IMR-90 (cell line): ENCODE measurements at regions not wholly inside any gene's neighbourhood (a gene's known extent, or its start where the extent isn't known, plus 50 kb on each side); places are given as distances from the start of the nearest gene placed in this dataset.
A peak's percentile ranks its signal among the peaks of the same experiment; 100 is the strongest.

Experiments
- ATAC-seq: fragments of 200-7000 bp; cut with Tn5 transposase; 2 replicates; pipeline ENCODE4 v1.9.1; 2020; ENCODE audit warnings: low read depth, mild to moderate bottlenecking, moderate library complexity
- BruUV-seq: library from RNA; stranded (reverse); fragments of 400-500 nt; replicated peaks from 2 replicates; lab custom pipeline; 2021; lab: Mats Ljungman, UMichigan
- CTCF ChIA-PET: fragments of 300-600 bp; formaldehyde crosslinking; extraction: SDS; loops from one replicate; lab custom pipeline; 2021; ENCODE audit warnings: antibody characterized with exemption; lab: Yijun Ruan, JAX
- POLR2A ChIA-PET: fragments of 300-600 bp; sonication (Branson Sonifier 250); formaldehyde crosslinking; loops from one replicate; lab custom pipeline; 2022; ENCODE audit warnings: antibody characterized with exemption; ENCODE audit not compliant: unreplicated experiment; lab: Charles Lee
- DNase-seq: peaks from one replicate; pipeline ENCODE4 v3.0.0; 2013
- H2AFZ ChIP-seq: replicated peaks from 2 replicates; pipeline ENCODE3; 2013; ENCODE audit warnings: low read length, mild to moderate bottlenecking; ENCODE audit not compliant: poor library complexity
- H2AK5ac ChIP-seq: 2 replicates; pipeline ENCODE4 v1.6.1; 2013; ENCODE audit warnings: low read depth, low read length, inconsistent platforms
- H2AK9ac ChIP-seq: replicated peaks from 2 replicates; pipeline ENCODE3; 2013; ENCODE audit warnings: mild to moderate bottlenecking, low read depth, low read length, moderate library complexity; ENCODE audit not compliant: poor library complexity
- H2BK120ac ChIP-seq: 2 replicates; pipeline ENCODE4 v1.6.1; 2013; ENCODE audit warnings: low read depth, low read length, inconsistent platforms
- H2BK15ac ChIP-seq: 3 replicates; pipeline ENCODE4 v1.6.1; 2013; ENCODE audit warnings: low read depth, low read length, inconsistent platforms
- H2BK20ac ChIP-seq: 2 replicates; pipeline ENCODE4 v1.6.1; 2013; ENCODE audit warnings: low read depth, mild to moderate bottlenecking, inconsistent platforms, low read length, moderate library complexity
- H2BK5ac ChIP-seq: 2 replicates; pipeline ENCODE4 v1.6.1; 2013; ENCODE audit warnings: mild to moderate bottlenecking, low read depth, low read length, inconsistent platforms; ENCODE audit not compliant: poor library complexity, severe bottlenecking
- H3K14ac ChIP-seq: replicated peaks from 2 replicates; pipeline ENCODE4 v1.6.1; 2013; ENCODE audit warnings: low read depth, low read length, inconsistent platforms
- H3K18ac ChIP-seq: 2 replicates; pipeline ENCODE4 v1.6.1; 2013; ENCODE audit warnings: low read depth, low read length, control low read depth
- H3K23ac ChIP-seq: 2 replicates; pipeline ENCODE4 v1.6.1; 2013; ENCODE audit warnings: low read depth, low read length, inconsistent platforms
- H3K27ac ChIP-seq: 2 replicates; pipeline ENCODE4 v1.5.1; 2013; ENCODE audit warnings: mild to moderate bottlenecking, control low read depth, low read length; ENCODE audit not compliant: insufficient read depth
- H3K27me3 ChIP-seq: 2 replicates; pipeline ENCODE4 v1.6.1; 2013; ENCODE audit warnings: low read length; ENCODE audit not compliant: control insufficient read depth, insufficient read depth
- H3K36me3 ChIP-seq: 2 replicates; pipeline ENCODE4 v1.6.1; 2013; ENCODE audit warnings: low read length, mixed read lengths; ENCODE audit not compliant: control insufficient read depth, insufficient read depth
- H3K4ac ChIP-seq: 2 replicates; pipeline ENCODE4 v1.6.1; 2013; ENCODE audit warnings: low read depth, low read length, inconsistent platforms
- H3K4me1 ChIP-seq: 2 replicates; pipeline ENCODE4 v1.6.1; 2013; ENCODE audit warnings: low read length, mixed read lengths; ENCODE audit not compliant: control insufficient read depth, insufficient read depth
- H3K4me2 ChIP-seq: 2 replicates; pipeline ENCODE4 v1.6.1; 2013; ENCODE audit warnings: low read depth, mild to moderate bottlenecking, control low read depth, low read length, moderate library complexity
- H3K4me3 ChIP-seq: 2 replicates; pipeline ENCODE4 v1.5.1; 2013; ENCODE audit warnings: low read depth, mild to moderate bottlenecking, control low read depth, low read length, moderate library complexity; ENCODE audit not compliant: insufficient read depth
- H3K56ac ChIP-seq: 2 replicates; pipeline ENCODE4 v1.6.1; 2013; ENCODE audit warnings: low read length, inconsistent platforms; ENCODE audit not compliant: insufficient read depth; ENCODE audit errors: extremely low read depth
- H3K79me1 ChIP-seq, 2 experiments: 2 replicates each; pipeline ENCODE4 v1.6.1; 2013; ENCODE audit warnings: low read length in 2 of 2, inconsistent platforms in 1 of 2, low read depth in 1 of 2
- H3K9ac ChIP-seq: 2 replicates; pipeline ENCODE4 v1.6.1; 2013; ENCODE audit warnings: low read depth, low read length, control low read depth
- H3K9me1 ChIP-seq: 2 replicates; pipeline ENCODE4 v1.6.1; 2013; ENCODE audit warnings: low read length, inconsistent platforms; ENCODE audit not compliant: insufficient read depth
- H3K9me3 ChIP-seq: 2 replicates; pipeline ENCODE4 v1.6.1; 2013; ENCODE audit warnings: low read length; ENCODE audit not compliant: control insufficient read depth, insufficient read depth
- H4K20me1 ChIP-seq: 2 replicates; pipeline ENCODE4 v1.6.1; 2013; ENCODE audit warnings: low read length, inconsistent platforms; ENCODE audit not compliant: insufficient read depth
- H4K5ac ChIP-seq: 2 replicates; pipeline ENCODE4 v1.6.1; 2013; ENCODE audit warnings: mild to moderate bottlenecking, low read depth, low read length, control low read depth
- H4K8ac ChIP-seq, 2 experiments: 2 replicates each; pipeline ENCODE4 v1.6.1; 2013; ENCODE audit warnings: low read depth in 2 of 2, low read length in 2 of 2, control low read depth in 1 of 2, inconsistent platforms in 1 of 2
- H4K91ac ChIP-seq: 2 replicates; pipeline ENCODE4 v1.6.1; 2013; ENCODE audit warnings: low read depth, low read length, inconsistent platforms; ENCODE audit not compliant: insufficient read depth
- CTCF ChIP-seq: conservative IDR thresholded peaks from 2 replicates; pipeline ENCODE4 v1.5.1; 2012; ENCODE audit warnings: mild to moderate bottlenecking, low read depth, low read length, improper control_type of control experiment
- MAFK ChIP-seq: IDR thresholded peaks from 2 replicates; pipeline ENCODE4 v1.6.1; 2012; ENCODE audit warnings: low read depth, low read length, improper control_type of control experiment
- WGBS, 2 experiments: methylation state at CpG; one replicate each; pipeline versions ENCODE4 v1.1.5 to v1.1.7; 2013; ENCODE audit warnings: missing lambda C conversion rate in 2 of 2; ENCODE audit not compliant: insufficient read length in 1 of 2; ENCODE audit errors: extremely low coverage in 2 of 2; 5-methylcytosine and 5-hydroxymethylcytosine counted together
- dilution Hi-C: fragments of 300-500 bp; cut with HindIII; formaldehyde crosslinking; loops from one replicate; pipeline ENCODE4 v1.14.3; 2018; ENCODE audit warnings: low sequenced_read_pairs; ENCODE audit not compliant: unreplicated experiment
- in situ Hi-C: fragments of 300-500 bp; cut with MboI; formaldehyde crosslinking; loops from 3 replicates; pipeline ENCODE4 v1.14.3; 2019; ENCODE audit warnings: low sequenced_read_pairs, inconsistent platforms, mixed read lengths
- intact Hi-C: fragments of 100-400 bp; cut with micrococcal nuclease; formaldehyde crosslinking; loops from 2 replicates; pipeline ENCODE4 v1.10.0; 2022

DNA sequence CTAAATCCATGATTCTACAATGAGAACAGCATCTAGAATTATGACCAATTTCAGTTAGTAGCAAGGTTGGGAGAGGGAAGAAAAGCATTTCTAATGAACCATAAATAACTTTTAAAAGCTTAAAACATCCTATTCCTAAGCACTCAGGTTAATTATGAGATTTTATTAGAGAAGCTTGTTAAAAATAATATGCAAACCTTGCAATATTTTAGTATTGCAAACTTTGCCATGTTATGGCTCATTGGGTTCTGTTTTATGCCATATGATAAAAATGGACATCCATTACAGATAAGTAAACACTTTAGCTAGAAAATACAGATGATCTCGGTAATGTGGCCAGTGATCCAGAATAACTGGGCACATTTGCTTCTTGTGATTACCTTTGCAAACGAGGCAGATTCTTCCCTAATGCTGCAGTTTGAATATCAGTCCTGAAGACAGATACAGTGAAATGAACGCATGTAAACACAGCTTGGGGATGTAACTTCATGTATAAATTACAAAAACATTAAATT is 447.0 kb downstream of the PLK2 start:
- no peak overlapping the region for H3K23ac ChIP-seq
- no peak overlapping the region for H2BK5ac ChIP-seq
- H3K4me3 ChIP-seq: no peak overlapping the region
- H2BK120ac ChIP-seq: no peak overlapping the region
- no TSS peak for BruUV-seq
- no peak overlapping the region for H3K18ac ChIP-seq
- no peak overlapping the region for H3K56ac ChIP-seq
- H3K9me3 ChIP-seq: no peaks in the 10 kb centered on the region
- H2AFZ ChIP-seq: no peak overlapping the region
- in situ Hi-C loops (no loop called here), intact Hi-C loops (no loop called here), dilution Hi-C loops (no loop called here)
- H4K5ac ChIP-seq: no peak overlapping the region
- no peaks in the 10 kb centered on the region for H3K4me1 ChIP-seq
- H4K8ac ChIP-seq: no peak overlapping the region
- DNase-seq: no peak
- TF ChIP-seq MAFK: peak; percentile 79
- no peak for TF ChIP-seq CTCF
- no peak overlapping the region for H3K4ac ChIP-seq
- no peaks in the 10 kb centered on the region for H3K9me1 ChIP-seq
- H3K27ac ChIP-seq: no peak overlapping the region
- no peak overlapping the region for H2AK9ac ChIP-seq
- ATAC-seq: no peak
- H2BK15ac ChIP-seq: no peak overlapping the region
- H3K14ac ChIP-seq: no peak overlapping the region
- no peak overlapping the region for H2AK5ac ChIP-seq
- ChIA-PET CTCF (no interaction called here), POLR2A (no interaction called here)
- H3K27me3 ChIP-seq: no peaks in the 10 kb centered on the region
- WGBS, 2 experiments: no CpG with 5 or more reads among the region's 3 CpGs
- H3K4me2 ChIP-seq: no peak overlapping the region
- no peak overlapping the region for H3K9ac ChIP-seq
- H4K91ac ChIP-seq: no peak overlapping the region
- H3K79me1 ChIP-seq: no peaks in the 10 kb centered on the region
- H4K20me1 ChIP-seq: no peaks in the 10 kb centered on the region
- no peaks in the 10 kb centered on the region for H3K36me3 ChIP-seq
- no peak overlapping the region for H2BK20ac ChIP-seq
